ENCODE measurements at regions not wholly inside any gene's neighbourhood (a gene's known extent, or its start where the extent isn't known, plus 50 kb on each side); places are given as distances from the start of the nearest gene placed in this dataset.

DNA sequence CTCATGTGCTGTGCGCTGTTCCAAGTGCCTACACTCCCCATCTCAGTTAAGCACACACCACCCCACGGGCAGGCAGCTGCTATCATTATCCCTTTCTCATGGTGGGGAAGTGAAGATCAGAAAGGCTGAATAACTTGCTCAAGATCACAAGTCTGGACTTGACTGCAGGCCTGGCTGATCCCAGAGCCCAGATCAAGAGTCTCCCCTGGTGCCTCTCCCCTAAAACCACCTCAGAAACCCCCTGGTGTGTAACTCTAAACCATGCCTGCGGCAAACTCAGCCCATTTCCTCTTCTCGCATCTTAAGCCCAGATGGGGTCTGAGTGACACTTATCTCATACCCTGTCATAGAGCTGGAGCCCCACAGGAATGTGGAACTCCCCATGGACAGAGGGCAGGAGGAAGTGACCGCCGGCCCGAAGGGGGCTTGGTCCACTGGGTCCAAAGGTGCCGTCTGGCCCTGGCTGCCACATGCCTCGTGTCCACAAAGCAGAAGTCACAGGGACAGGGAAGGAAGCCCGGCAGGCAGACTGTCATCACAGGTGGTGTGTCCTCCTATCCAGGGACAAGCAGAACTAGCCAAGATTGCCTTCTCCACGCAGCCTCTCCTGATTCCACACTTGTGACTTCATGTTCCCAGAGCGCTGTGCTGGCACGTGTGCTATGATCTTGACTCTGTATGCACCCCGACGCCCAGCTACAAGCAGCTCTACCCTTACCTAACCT lies 92.1 kb downstream of the SYF2 start:
- ATAC-seq (peak; percentile 98), DNase-seq (peak in 1 of 2 donors; percentile 52)
- Mint-ChIP-seq H3K4me1 (peaks cover 17% of the 10 kb centered on the region), H3K27me3 (peaks cover 53% of the 10 kb centered on the region), H3K9me3 (no peaks in the 10 kb centered on the region), H3K4me3 (peak overlapping the region; percentile 31 to 32), H3K27ac (peak overlapping the region; percentile 55 to 75)

DNA sequence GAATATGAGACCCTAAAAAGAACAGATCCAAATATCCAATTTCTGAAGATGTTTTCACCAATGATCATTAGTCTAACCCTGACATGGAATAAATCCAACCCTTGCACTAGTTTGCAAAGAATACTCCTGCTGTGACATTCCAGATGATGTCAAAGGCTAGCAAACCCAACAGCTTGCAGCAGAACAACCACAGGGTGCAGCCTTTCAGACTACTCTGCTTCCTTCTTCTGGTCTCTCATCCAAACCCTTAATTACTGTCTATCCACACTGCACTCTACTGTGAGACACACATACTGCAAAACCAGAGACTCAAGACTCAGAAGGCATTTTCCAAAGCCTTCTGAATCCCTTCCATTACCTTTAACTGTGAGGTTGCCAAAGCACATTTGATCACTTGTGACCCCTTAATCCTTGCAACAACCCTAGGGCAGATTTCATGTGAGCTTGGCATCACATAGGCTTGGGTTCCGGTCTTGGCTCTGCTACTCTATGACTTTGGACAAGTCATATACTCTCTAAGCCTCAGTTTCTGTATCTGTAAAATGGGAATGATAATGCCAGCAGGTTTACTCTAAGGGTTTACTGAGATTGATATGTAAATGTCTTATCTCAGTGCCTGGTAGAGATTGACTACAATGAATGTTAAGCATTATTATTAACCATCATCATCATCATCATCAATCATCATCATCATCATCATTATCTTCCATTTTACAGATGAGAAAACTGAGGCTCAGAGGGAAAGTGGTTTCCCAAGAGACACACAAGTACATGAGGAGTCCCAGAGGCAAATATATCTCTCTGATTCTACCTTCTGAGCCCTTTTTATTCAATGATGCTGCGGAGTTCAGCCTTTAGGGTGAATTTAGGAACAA lies 94.5 kb downstream of the SYF2 start:
- H3K27ac Mint-ChIP-seq: no peak overlapping the region
- DNase-seq (no peak), ATAC-seq (no peak)
- peaks cover 64% of the 10 kb centered on the region for H3K27me3 Mint-ChIP-seq
- no peaks in the 10 kb centered on the region for H3K9me3 Mint-ChIP-seq
- peaks cover 17% of the 10 kb centered on the region for H3K4me1 Mint-ChIP-seq
- no peak overlapping the region for H3K4me3 Mint-ChIP-seq

GRCh38 chr1:25137106-25137505 lies 95.2 kb downstream of the SYF2 start:
- no peak overlapping the region for H3K4me3 Mint-ChIP-seq
- DNase-seq (no peak), ATAC-seq (no peak)
- no peaks in the 10 kb centered on the region for H3K9me3 Mint-ChIP-seq
- H3K27ac Mint-ChIP-seq: no peak overlapping the region
- peaks cover 58% of the 10 kb centered on the region for H3K27me3 Mint-ChIP-seq
- H3K4me1 Mint-ChIP-seq: peaks cover 12% of the 10 kb centered on the region

- Mint-ChIP-seq H3K4me3 (no peak overlapping the region), H3K27ac (no peak overlapping the region), H3K27me3 (peaks cover 50% of the 10 kb centered on the region), H3K9me3 (no peaks in the 10 kb centered on the region), H3K4me1 (peaks cover 12% of the 10 kb centered on the region)
- ATAC-seq: no peak
- DNase-seq: no peak
Observed at GRCh38 chr1:25135909-25136308, 96.4 kb downstream of the SYF2 start.

DNA sequence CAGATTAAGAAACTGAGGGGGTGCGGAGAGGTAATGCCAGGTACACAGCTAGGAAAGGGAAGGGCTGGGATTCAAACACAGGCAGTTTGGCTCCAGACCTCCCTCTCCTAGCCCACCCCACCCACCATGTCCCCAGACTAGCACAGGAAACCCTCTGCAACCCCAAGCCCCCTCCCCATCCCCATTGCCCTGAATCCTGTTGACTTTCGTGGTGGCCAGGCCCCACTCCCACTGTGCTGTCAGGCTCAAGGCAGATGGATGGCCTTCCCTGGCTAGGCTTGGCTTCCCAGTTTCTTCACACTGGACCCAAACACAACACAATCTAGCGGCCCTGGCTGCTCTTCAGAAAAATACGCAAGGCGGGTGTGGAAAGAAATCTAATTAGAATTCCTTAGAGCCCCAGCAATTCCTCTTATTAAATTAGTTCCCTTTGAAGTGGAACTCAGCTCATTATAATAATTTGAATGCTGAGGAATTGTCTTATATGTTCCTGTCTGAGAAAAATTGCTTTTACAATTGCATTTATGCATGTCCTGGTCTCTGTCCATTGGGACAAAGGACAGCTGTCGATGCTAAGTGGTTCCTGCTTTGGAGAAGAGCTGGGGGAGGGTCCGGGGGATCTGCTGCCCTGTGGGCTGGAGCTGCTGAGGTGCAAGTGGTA lies 97.4 kb downstream of the SYF2 start:
- DNase-seq: no peak
- ATAC-seq: no peak
- Mint-ChIP-seq H3K4me3 (no peak overlapping the region), H3K27me3 (peaks cover 40% of the 10 kb centered on the region), H3K27ac (no peak overlapping the region), H3K4me1 (peaks cover 2% of the 10 kb centered on the region), H3K9me3 (no peaks in the 10 kb centered on the region)

- H3K4me3 Mint-ChIP-seq: no peak overlapping the region
- no peak overlapping the region for H3K27ac Mint-ChIP-seq
- peaks cover 34% of the 10 kb centered on the region for H3K27me3 Mint-ChIP-seq
- ATAC-seq (no peak), DNase-seq (no peak)
- no peaks in the 10 kb centered on the region for H3K9me3 Mint-ChIP-seq
- no peaks in the 10 kb centered on the region for H3K4me1 Mint-ChIP-seq
Observed at GRCh38 chr1:25134307-25134706, 98.0 kb downstream of the SYF2 start.

DNA sequence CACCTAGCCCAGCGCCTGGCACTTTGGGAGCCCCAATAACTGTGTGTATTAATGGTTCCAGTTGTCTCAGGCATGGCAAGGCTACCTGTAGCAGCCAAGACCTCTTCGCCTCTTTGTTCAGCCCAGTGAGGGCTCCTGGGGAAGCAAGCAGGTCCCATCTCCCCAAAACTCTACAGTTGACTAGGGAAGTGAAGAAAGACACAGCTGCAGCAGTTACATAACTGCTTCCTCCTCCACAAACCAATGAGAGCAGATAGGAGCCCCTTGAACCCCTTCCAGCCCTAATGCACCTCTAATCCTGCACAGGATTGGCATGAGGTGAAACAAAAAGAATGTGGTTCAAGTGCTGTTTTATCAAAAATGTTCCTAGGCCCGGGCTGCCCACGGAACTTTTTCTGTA lies 100.5 kb downstream of the SYF2 start:
- Mint-ChIP-seq H3K9me3 (no peaks in the 10 kb centered on the region), H3K4me3 (no peak overlapping the region), H3K27me3 (peaks cover 14% of the 10 kb centered on the region), H3K27ac (no peak overlapping the region), H3K4me1 (peaks cover 8% of the 10 kb centered on the region)
- DNase-seq: no peak
- ATAC-seq: no peak

DNA sequence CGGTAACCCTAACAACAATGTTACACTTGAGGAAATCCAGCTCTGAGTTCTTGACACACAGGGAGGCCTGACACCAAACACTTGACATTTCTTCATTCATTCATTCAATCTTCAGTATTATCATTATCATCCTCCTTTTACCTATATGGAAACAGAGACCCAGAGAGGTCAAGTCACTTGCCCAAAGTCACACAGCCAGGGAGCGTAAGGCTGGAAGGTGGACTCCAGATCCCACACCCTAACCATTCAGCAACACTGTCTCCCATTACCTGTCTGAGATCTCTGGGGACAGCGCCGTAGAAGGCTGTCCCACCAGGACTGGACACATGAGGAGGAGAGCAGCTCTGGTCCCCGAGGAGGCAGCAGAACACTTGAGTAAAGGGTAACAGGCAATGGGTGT lies 101.4 kb downstream of the SYF2 start:
- DNase-seq (no peak), ATAC-seq (no peak)
- Mint-ChIP-seq H3K9me3 (peaks cover 0 to 5% of the 10 kb centered on the region in 2 donors), H3K27ac (no peak overlapping the region), H3K27me3 (peaks cover 14% of the 10 kb centered on the region), H3K4me1 (peaks cover 8% of the 10 kb centered on the region), H3K4me3 (no peak overlapping the region)

- peak overlapping the region in 1 of 2 donors; percentile 54 for H3K27ac Mint-ChIP-seq
- H3K4me1 Mint-ChIP-seq: peaks cover 8% of the 10 kb centered on the region
- ATAC-seq: no peak
- peaks cover 7% of the 10 kb centered on the region for H3K27me3 Mint-ChIP-seq
- H3K9me3 Mint-ChIP-seq: peaks cover 0 to 5% of the 10 kb centered on the region in 2 donors
- H3K4me3 Mint-ChIP-seq: no peak overlapping the region
- DNase-seq: no peak
Observed at GRCh38 chr1:25129380-25129779, 102.9 kb downstream of the SYF2 start.

DNA sequence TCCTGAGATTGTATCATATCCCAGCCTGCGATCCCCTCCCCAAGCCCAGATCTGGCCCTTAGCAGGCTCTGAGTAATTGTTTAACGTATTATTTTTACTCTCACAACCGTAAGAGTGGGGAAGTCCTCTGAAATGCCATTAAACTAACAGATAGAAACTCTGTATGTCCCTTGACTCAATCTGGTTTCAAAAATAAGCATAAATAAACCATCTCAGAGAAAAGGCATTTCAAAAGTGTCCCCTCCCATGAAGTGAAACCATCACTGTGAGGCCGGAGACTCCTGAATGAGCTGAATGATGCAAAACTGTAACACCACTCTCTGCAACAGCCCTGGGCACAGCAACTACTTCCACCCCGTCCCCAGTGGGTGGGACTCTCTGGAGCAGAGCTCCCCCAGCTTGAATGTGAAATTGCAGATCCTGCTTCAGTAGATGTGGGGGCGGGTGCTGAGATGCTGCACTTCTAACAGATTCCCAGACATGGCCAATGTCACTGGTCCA lies 104.1 kb downstream of the SYF2 start:
- Mint-ChIP-seq H3K27me3 (peaks cover 4% of the 10 kb centered on the region), H3K27ac (peak overlapping the region in 1 of 2 donors; percentile 19), H3K4me1 (peaks cover 8% of the 10 kb centered on the region), H3K4me3 (no peak overlapping the region), H3K9me3 (peaks cover 0 to 5% of the 10 kb centered on the region in 2 donors)
- ATAC-seq (peak; percentile 64), DNase-seq (no peak)

GRCh38 chr1:25126562-25126961 lies 105.7 kb downstream of the SYF2 start:
- DNase-seq: no peak
- Mint-ChIP-seq H3K4me3 (no peak overlapping the region), H3K9me3 (peaks cover 0 to 5% of the 10 kb centered on the region in 2 donors), H3K27ac (peak overlapping the region in 1 of 2 donors; percentile 8), H3K4me1 (peaks cover 11% of the 10 kb centered on the region), H3K27me3 (no peaks in the 10 kb centered on the region)
- no peak for ATAC-seq

- Mint-ChIP-seq H3K4me3 (no peak overlapping the region), H3K9me3 (peaks cover 0 to 5% of the 10 kb centered on the region in 2 donors), H3K27ac (no peak overlapping the region), H3K27me3 (no peaks in the 10 kb centered on the region), H3K4me1 (peaks cover 39% of the 10 kb centered on the region)
- DNase-seq (no peak), ATAC-seq (peak; percentile 77)
Observed at GRCh38 chr1:25123551-25123950, 108.8 kb downstream of the SYF2 start.

GRCh38 chr1:25122747-25123146 lies 109.6 kb downstream of the SYF2 start:
- H3K9me3 Mint-ChIP-seq: peaks cover 0 to 5% of the 10 kb centered on the region in 2 donors
- no peaks in the 10 kb centered on the region for H3K27me3 Mint-ChIP-seq
- ATAC-seq: no peak

DNA sequence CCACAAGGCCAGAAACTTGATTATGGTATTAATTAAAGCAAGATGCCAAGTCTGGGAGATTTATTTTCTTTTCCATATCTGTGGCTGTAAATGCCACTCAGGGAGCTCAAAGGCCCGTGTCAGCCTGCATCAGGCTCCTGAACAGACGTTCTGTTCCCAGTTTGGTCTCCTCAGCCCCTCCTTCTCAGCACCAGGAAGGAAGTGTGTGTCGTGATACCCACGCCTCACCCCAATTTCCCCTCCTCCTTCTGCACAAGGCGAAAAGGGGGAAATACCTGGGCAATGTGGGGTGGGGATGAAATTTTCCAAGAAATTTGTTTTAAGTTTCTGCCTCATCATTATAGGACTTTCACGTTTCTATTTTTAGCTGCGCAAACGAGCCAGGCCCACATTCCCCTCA lies 112.0 kb downstream of the SYF2 start:
- DNase-seq: no peak
- peaks cover 41% of the 10 kb centered on the region for H3K4me1 Mint-ChIP-seq
- no peak for ATAC-seq
- H3K27me3 Mint-ChIP-seq: no peaks in the 10 kb centered on the region
- no peaks in the 10 kb centered on the region for H3K9me3 Mint-ChIP-seq
- peak overlapping the region; percentile 58 to 70 for H3K4me3 Mint-ChIP-seq
- peak overlapping the region; percentile 76 to 90 for H3K27ac Mint-ChIP-seq

More at GRCh38 chr1:25122747-25123146, 109.6 kb downstream of the SYF2 start:
- no peak for DNase-seq
- Mint-ChIP-seq H3K4me1 (peaks cover 35% of the 10 kb centered on the region), H3K4me3 (no peak overlapping the region), H3K27ac (no peak overlapping the region)

DNA sequence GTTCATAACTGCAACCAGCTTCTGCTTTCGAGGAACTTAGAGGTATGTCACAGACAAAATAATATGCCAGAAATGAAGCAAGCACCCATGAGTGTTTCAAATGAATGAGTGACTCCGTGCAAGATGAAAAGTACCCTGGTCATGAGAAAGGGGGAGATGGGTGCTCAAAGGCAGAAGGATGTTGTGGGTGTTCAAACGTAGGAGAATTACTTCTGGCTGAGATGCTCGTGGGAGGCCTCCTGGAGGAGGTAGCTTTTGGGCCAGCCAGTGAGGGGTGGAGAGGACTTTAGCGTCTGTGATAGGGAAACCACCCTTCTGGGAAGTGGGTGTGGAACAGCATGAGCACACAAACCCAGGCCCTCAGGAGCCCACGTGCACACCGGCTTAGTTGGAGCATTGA lies 113.8 kb downstream of the SYF2 start:
- ATAC-seq (peak; percentile 78), DNase-seq (peak in 1 of 2 donors; percentile 28)
- Mint-ChIP-seq H3K4me3 (peak overlapping the region; percentile 62), H3K9me3 (no peaks in the 10 kb centered on the region), H3K27me3 (no peaks in the 10 kb centered on the region), H3K27ac (peak overlapping the region; percentile 79 to 85), H3K4me1 (peaks cover 54% of the 10 kb centered on the region)
